ENCODE measurements at regions not wholly inside any gene's neighbourhood (a gene's known extent, or its start where the extent isn't known, plus 50 kb on each side); places are given as distances from the start of the nearest gene placed in this dataset.

- H3K4me1 ChIP-seq, result no peaks in the 10 kb centered on the region
- H3K4me3 ChIP-seq, result no peak overlapping the region
- no peaks in the 10 kb centered on the region for H3K27me3 ChIP-seq
- ATAC-seq (no peak), DNase-seq (no peak)
- TF ChIP-seq, protein P1, sequence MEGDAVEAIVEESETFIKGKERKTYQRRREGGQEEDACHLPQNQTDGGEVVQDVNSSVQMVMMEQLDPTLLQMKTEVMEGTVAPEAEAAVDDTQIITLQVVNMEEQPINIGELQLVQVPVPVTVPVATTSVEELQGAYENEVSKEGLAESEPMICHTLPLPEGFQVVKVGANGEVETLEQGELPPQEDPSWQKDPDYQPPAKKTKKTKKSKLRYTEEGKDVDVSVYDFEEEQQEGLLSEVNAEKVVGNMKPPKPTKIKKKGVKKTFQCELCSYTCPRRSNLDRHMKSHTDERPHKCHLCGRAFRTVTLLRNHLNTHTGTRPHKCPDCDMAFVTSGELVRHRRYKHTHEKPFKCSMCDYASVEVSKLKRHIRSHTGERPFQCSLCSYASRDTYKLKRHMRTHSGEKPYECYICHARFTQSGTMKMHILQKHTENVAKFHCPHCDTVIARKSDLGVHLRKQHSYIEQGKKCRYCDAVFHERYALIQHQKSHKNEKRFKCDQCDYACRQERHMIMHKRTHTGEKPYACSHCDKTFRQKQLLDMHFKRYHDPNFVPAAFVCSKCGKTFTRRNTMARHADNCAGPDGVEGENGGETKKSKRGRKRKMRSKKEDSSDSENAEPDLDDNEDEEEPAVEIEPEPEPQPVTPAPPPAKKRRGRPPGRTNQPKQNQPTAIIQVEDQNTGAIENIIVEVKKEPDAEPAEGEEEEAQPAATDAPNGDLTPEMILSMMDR (IDR thresholded peaks at IDR 0.05), result no peak
- intact Hi-C loops (cut with DNase I), result no loop called here
- H3K9me3 ChIP-seq, result no peaks in the 10 kb centered on the region
- H3K36me3 ChIP-seq, result no peaks in the 10 kb centered on the region
- no peak overlapping the region for H3K27ac ChIP-seq
These were observed 140.3 kb downstream of the ZC3H11B start for GRCh38 chr1:219472596-219472995.

- Histone ChIP-seq H3K9me3 (no peaks in the 10 kb centered on the region), H3K4me1 (no peaks in the 10 kb centered on the region), H3K36me3 (no peaks in the 10 kb centered on the region), H3K4me3 (no peak overlapping the region), H3K27ac (no peak overlapping the region), H3K27me3 (no peaks in the 10 kb centered on the region)
- TF ChIP-seq, protein P1 (IDR thresholded peaks at IDR 0.05), result no peak
- intact Hi-C loops (cut with DNase I), result no loop called here
- ATAC-seq, result no peak
- DNase-seq, result no peak
These were observed 145.4 kb downstream of the ZC3H11B start for GRCh38 chr1:219467524-219467923.

GRCh38 chr1:219466766-219467165 is 146.1 kb downstream of the ZC3H11B start:
- Histone ChIP-seq H3K27me3 (no peaks in the 10 kb centered on the region), H3K36me3 (no peaks in the 10 kb centered on the region), H3K4me3 (no peak overlapping the region), H3K4me1 (no peaks in the 10 kb centered on the region), H3K9me3 (no peaks in the 10 kb centered on the region), H3K27ac (no peak overlapping the region)
- no peak for DNase-seq
- intact Hi-C loops (cut with DNase I), result no loop called here
- TF ChIP-seq, protein P1 (IDR thresholded peaks at IDR 0.05), result no peak
- no peak for ATAC-seq

DNA sequence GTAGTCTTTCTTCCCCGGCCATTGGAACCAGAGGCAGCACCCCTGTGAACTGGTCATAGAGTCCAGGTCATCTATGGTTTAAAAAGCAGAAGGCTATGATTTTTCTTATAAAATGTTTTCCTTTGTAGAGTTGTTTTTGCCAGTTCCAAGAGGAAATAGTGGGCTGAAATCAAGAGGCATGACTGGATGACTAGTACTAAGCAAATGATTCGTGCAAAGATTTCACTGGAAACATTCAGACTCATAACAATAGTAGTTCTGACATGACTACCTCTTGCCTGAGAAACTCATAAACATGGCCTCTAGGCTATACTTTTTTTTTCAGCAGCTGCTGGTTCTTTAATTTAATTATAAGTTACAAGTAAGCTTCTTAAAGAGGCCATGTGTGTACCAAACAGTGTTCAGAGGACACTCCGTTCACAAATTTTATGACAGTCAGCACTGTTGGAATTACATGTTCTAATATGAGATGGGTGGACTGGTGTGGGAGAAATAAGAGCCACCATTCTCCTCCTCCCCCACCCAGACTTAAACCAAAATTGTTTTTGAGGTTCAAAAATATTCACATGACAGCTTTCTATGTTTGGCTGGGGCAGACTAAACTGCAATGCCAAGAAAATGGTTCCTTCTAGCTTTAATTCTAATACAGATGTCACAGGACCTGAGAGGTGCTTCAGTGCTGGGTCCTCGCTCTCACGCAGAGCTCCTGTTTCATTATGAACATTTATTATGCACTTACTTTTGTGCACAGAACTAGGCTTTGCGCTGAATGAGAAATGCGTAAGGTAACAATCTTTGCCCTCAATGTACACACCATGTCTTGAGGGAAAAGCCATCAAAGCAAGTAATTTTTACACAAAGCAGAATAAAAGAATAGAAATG is 147.5 kb downstream of the ZC3H11B start:
- Histone ChIP-seq H3K9me3 (no peaks in the 10 kb centered on the region), H3K4me3 (no peak overlapping the region), H3K27me3 (no peaks in the 10 kb centered on the region), H3K36me3 (no peaks in the 10 kb centered on the region), H3K4me1 (no peaks in the 10 kb centered on the region), H3K27ac (no peak overlapping the region)
- DNase-seq (no peak), ATAC-seq (no peak)
- TF ChIP-seq, protein P1 (IDR thresholded peaks at IDR 0.05), result no peak
- intact Hi-C loops (cut with DNase I), result no loop called here

- no peak overlapping the region for H3K4me3 ChIP-seq
- no peak for DNase-seq
These were observed 149.3 kb downstream of the ZC3H11B start for GRCh38 chr1:219463636-219464035.

More at GRCh38 chr1:219463636-219464035, 149.3 kb downstream of the ZC3H11B start:
- Histone ChIP-seq H3K27me3 (no peaks in the 10 kb centered on the region), H3K27ac (no peak overlapping the region), H3K4me1 (no peaks in the 10 kb centered on the region), H3K9me3 (no peaks in the 10 kb centered on the region), H3K36me3 (no peaks in the 10 kb centered on the region)
- intact Hi-C loops (cut with DNase I), result no loop called here
- TF ChIP-seq, protein P1 (IDR thresholded peaks at IDR 0.05), result no peak
- no peak for ATAC-seq

Measured in upper lobe of right lung (tissue), 1 donor.